Spinal cord (tissue), 9 donors: ENCODE measurements at regions not wholly inside any gene's neighbourhood (a gene's known extent, or its start where the extent isn't known, plus 50 kb on each side); places are given as distances from the start of the nearest gene placed in this dataset.

Source experiments
- DNase-seq, 6 donors: peaks; one replicate each; pipeline versions ENCODE4 v3.0.0 to v3.0.0-alpha.2; 2013 to 2015; ENCODE audit warnings: low spot score in 6 of 6, low read depth in 4 of 6
- H3K27ac ChIP-seq: one replicate; pipeline ENCODE4 v1.5.1; 2013; ENCODE audit warnings: low read depth, low read length, control low read depth
- H3K27me3 ChIP-seq: one replicate; pipeline ENCODE4 v1.6.1; 2013; ENCODE audit warnings: low read length; ENCODE audit not compliant: control insufficient read depth, insufficient read depth
- H3K36me3 ChIP-seq: one replicate; pipeline ENCODE4 v1.6.1; 2013; ENCODE audit warnings: low read length; ENCODE audit not compliant: control insufficient read depth, insufficient read depth
- H3K4me1 ChIP-seq: one replicate; pipeline ENCODE4 v1.6.1; 2013; ENCODE audit warnings: low read length; ENCODE audit not compliant: control insufficient read depth, insufficient read depth
- H3K4me3 ChIP-seq: one replicate; pipeline ENCODE4 v1.5.1; 2013; ENCODE audit warnings: low read depth, low read length, control low read depth
- H3K9me3 ChIP-seq: one replicate; pipeline ENCODE4 v1.6.1; 2013; ENCODE audit warnings: low read length; ENCODE audit not compliant: control insufficient read depth, insufficient read depth
- WGBS: methylation state at CpG from one replicate; pipeline ENCODE4 v1.1.5; 2013; ENCODE audit warnings: missing lambda C conversion rate; ENCODE audit not compliant: insufficient coverage; 5-methylcytosine and 5-hydroxymethylcytosine counted together
- donor health status: healthy.

GRCh38 chr5:68377733-68378132, 162.2 kb downstream of the PIK3R1 start:
- WGBS, result 100% methylated on average over 1 of the region's 4 CpGs
- H3K4me3 ChIP-seq, result no peak overlapping the region
- no peaks in the 10 kb centered on the region for H3K36me3 ChIP-seq
- H3K9me3 ChIP-seq, result no peaks in the 10 kb centered on the region
- DNase-seq, result no peak
- no peaks in the 10 kb centered on the region for H3K27me3 ChIP-seq
- no peak overlapping the region for H3K27ac ChIP-seq
- no peaks in the 10 kb centered on the region for H3K4me1 ChIP-seq

DNA sequence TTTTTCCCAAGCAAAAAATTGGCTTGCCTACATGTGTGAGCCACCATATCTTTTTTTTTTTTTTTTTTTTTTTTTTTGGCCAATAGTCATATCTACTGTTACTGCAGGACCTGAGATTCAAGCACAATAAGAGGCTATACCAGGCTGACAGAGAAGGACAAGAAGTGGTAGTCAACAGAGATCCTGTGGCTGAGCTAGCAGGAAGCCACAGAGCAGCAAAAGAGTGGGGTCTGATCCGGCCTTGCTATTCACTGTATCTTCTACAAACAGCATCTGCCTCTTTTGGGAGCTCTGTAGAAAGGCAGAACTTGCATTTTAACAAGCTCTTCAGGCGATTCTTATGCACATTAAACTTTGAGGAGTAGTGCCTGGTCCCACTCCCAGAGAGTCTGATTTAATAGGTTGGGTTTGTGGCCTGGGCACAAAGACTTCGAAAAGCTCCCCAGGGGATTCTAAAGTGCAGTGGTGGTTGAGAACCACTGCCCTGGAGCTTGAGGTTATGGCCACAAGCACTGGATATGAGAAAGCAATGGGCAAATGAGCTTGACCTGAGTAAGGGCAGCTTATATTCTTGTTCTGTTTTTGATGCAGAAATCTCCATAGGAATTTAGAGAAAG, 162.8 kb downstream of the PIK3R1 start:
- H3K27me3 ChIP-seq, result no peaks in the 10 kb centered on the region
- no peaks in the 10 kb centered on the region for H3K4me1 ChIP-seq
- H3K27ac ChIP-seq, result no peak overlapping the region
- H3K9me3 ChIP-seq, result no peaks in the 10 kb centered on the region
- no peak overlapping the region for H3K4me3 ChIP-seq
- DNase-seq, result no peak
- no peaks in the 10 kb centered on the region for H3K36me3 ChIP-seq
- WGBS, result 55% methylated on average over 2 of the region's 3 CpGs

DNA sequence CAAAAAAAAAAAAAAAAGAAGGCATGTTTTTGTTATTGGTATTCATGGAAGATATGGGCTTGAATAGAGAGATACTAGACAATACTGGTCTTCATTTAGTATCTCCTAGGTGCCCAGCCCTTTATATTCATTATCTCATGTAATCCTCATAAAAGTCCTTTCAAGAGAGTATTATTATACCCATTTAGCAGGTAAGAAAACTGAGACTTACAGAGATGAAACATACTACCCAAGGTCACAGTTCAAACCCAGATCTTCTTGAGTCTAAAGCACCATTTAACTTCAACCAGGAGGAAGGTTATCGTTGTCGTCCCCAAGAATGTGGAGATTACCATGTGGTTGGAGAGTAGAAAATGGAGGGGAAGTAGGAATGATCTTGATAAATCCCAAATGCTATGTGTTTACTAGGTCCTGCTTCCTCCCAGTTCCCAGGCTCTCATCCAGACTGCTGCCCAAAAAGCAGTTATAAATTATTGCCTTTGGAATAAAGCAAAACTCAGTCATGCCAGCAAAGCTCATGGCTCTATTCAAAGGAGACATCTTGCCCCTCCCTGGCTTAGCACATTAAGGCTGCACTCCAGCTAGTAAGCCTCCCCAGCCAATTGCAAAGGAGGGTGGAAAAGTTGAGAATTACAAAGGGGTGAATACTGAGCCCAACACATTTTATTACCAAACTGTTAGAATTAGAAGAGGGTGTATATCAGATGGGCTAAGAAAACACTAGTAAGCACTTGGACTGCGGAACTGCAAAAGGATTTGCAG, 163.9 kb downstream of the PIK3R1 start:
- H3K4me1 ChIP-seq, result no peaks in the 10 kb centered on the region
- DNase-seq, result peak in 4 of 6 donors; percentile 13 to 65 (median 38)
- WGBS, result 40% methylated on average over 1 of the region's 3 CpGs
- H3K27ac ChIP-seq, result peak overlapping the region; percentile 25
- no peak overlapping the region for H3K4me3 ChIP-seq
- no peaks in the 10 kb centered on the region for H3K36me3 ChIP-seq
- no peaks in the 10 kb centered on the region for H3K27me3 ChIP-seq
- no peaks in the 10 kb centered on the region for H3K9me3 ChIP-seq

- H3K4me3 ChIP-seq, result no peak overlapping the region
- DNase-seq, result no peak
- no peaks in the 10 kb centered on the region for H3K4me1 ChIP-seq
- no peaks in the 10 kb centered on the region for H3K27me3 ChIP-seq
- H3K9me3 ChIP-seq, result no peaks in the 10 kb centered on the region
- WGBS, result no CpG with 5 or more reads among the region's 2 CpGs
- H3K27ac ChIP-seq, result peak overlapping the region; percentile 47
- no peaks in the 10 kb centered on the region for H3K36me3 ChIP-seq
These were observed 164.5 kb downstream of the PIK3R1 start for GRCh38 chr5:68380078-68380477.

DNA sequence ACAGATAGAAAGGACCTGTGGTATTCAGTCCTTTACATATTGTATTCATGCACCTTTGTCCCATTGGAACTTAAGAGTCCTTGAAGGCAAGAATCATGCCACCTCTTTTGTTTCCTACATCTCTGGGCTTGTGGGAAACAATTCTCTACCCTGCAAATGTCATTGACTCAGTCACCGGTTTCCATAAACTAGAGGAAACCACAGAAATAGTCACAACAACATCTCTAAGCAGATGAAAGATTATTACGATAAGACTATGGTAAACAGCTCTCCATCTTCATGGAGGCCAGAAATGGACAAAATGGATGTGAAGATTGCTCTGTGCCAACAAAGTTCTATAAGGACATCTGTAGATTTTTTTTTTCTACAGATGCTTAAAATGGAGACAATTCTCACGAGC, 165.5 kb downstream of the PIK3R1 start:
- WGBS, result 100% methylated on average over 1 of the region's 3 CpGs

DNA sequence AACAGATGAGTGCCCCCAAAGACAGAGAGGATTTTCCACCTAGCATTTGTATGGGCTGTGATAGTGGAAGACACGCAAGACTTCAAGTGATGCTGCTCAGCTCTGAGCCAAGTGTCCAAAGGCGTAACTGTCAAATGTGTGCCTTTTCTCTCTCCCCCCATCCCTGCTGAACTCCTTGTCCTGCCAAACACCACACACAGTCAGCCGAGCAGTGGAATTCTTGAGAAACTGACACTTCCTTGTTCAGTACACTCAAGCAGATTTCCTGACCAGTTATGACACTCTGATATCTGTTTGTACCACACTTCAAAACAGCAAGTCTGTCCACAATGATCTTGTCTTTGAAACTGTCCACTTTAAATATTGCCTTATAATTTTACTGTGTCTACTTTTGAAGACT, 166.4 kb downstream of the PIK3R1 start:
- Histone ChIP-seq H3K4me1 (no peaks in the 10 kb centered on the region), H3K36me3 (no peaks in the 10 kb centered on the region), H3K27me3 (no peaks in the 10 kb centered on the region), H3K9me3 (no peaks in the 10 kb centered on the region), H3K4me3 (no peak overlapping the region), H3K27ac (no peak overlapping the region)
- 90% methylated on average over 3 of the region's 3 CpGs for whole genome bisulfite sequencing
- DNase-seq, result no peak

More for the DNA sequence above, 165.5 kb downstream of the PIK3R1 start:
- no peaks in the 10 kb centered on the region for H3K4me1 ChIP-seq
- H3K36me3 ChIP-seq, result no peaks in the 10 kb centered on the region
- H3K27me3 ChIP-seq, result no peaks in the 10 kb centered on the region
- no peak overlapping the region for H3K27ac ChIP-seq
- H3K9me3 ChIP-seq, result no peaks in the 10 kb centered on the region
- H3K4me3 ChIP-seq, result no peak overlapping the region
- no peak for DNase-seq

DNA sequence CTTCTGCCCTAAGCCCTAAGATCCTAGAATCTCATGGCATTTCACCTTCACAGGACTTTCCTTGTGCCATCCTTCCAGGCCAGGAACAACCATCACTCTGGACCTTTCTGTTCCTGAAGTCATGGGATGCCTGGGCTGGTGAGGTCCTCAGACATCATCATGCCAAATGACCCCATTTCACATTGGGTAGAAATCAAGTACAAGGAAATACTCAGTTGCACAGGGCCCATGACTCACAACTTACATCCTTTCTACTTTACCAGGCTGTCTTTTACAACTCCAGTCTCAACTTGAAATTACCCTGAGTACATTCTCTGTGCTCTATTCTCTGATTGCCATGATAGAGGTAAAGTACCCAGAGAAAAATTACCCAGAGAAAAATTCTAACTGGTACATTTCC, 167.1 kb downstream of the PIK3R1 start:
- DNase-seq, result no peak
- Histone ChIP-seq H3K27ac (no peak overlapping the region), H3K9me3 (no peaks in the 10 kb centered on the region), H3K4me3 (no peak overlapping the region), H3K4me1 (no peaks in the 10 kb centered on the region), H3K36me3 (no peaks in the 10 kb centered on the region), H3K27me3 (no peaks in the 10 kb centered on the region)

DNA sequence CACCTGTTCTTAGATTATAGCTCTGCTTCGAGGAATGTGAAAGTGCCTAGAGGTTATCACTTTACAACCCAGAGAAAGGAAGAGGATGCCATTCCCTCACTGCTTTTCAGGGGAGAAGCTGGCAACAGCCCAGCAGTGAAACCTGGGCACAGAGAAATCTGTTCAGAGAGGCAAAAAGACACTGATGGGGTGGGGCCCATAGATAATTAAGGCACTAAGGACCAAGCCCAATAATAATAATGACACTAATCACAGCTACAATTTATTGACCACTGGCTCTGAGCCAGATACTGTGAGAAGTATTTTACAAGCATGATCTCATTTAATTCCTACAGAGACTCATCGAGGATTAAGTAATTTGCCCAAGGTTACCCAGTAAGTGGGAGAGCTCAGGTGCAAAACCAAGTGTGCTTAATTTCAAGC, 168.3 kb downstream of the PIK3R1 start:
- H3K36me3 ChIP-seq, result no peaks in the 10 kb centered on the region
- no peaks in the 10 kb centered on the region for H3K4me1 ChIP-seq
- DNase-seq, result peak in 1 of 6 donors; percentile 56
- no peaks in the 10 kb centered on the region for H3K27me3 ChIP-seq
- WGBS, result 71% methylated on average over 1 of the region's 2 CpGs
- no peaks in the 10 kb centered on the region for H3K9me3 ChIP-seq
- H3K4me3 ChIP-seq, result no peak overlapping the region
- no peak overlapping the region for H3K27ac ChIP-seq

- Histone ChIP-seq H3K36me3 (no peaks in the 10 kb centered on the region), H3K4me1 (no peaks in the 10 kb centered on the region), H3K4me3 (no peak overlapping the region), H3K9me3 (no peaks in the 10 kb centered on the region), H3K27ac (no peak overlapping the region), H3K27me3 (no peaks in the 10 kb centered on the region)
- WGBS, result 83% methylated on average over 1 of the region's 2 CpGs
- DNase-seq, result no peak
These were observed 169.5 kb downstream of the PIK3R1 start for GRCh38 chr5:68384936-68385594.

DNA sequence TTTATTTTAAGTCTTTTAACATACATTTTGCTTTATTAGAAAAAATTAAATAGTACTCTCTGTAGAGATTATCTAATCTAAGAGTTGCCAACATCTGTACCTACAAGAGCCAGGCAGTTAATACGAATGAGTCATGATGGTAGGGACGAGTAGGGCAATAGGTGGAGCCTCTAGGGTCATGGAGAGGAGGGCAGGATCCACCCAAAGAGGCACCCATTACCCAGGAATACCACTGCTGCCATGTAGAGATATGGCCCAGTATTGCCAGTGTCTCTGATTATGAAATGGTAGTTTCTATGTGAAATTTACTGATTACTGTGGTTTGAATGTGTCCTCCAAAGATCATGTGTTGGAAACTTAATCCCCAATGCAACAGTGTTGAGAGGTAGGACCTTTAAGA, 170.4 kb downstream of the PIK3R1 start:
- Histone ChIP-seq H3K4me1 (no peaks in the 10 kb centered on the region), H3K27ac (no peak overlapping the region), H3K9me3 (no peaks in the 10 kb centered on the region), H3K36me3 (no peaks in the 10 kb centered on the region), H3K27me3 (no peaks in the 10 kb centered on the region), H3K4me3 (no peak overlapping the region)
- WGBS, result no CpG with 5 or more reads among the region's 2 CpGs
- DNase-seq, result no peak
